ENCODE measurements at regions not wholly inside any gene's neighbourhood (a gene's known extent, or its start where the extent isn't known, plus 50 kb on each side); places are given as distances from the start of the nearest gene placed in this dataset.

GRCh38 chr5:159471904-159472303, 141.6 kb upstream of the IL12B start:
- TF ChIP-seq TAF1 (IDR thresholded peaks at IDR 0.05; ENCODE audit: borderline replicate concordance, insufficient read depth, low read length) (no peak), POLR2AphosphoS5 (IDR thresholded peaks at IDR 0.05; ENCODE audit: low read depth, low read length) (no peak), REST (IDR thresholded peaks at IDR 0.05; ENCODE audit: insufficient read depth in 1 of 2, low read depth in 2 of 2, low read length in 2 of 2) (no peak), FOXP2 (optimal IDR thresholded peaks at IDR 0.05; ENCODE audit: borderline replicate concordance, extremely low read depth, extremely low read length, insufficient read depth) (no peak)

GRCh38 chr5:159475026-159475425, 144.7 kb upstream of the IL12B start:
- TF ChIP-seq REST (IDR thresholded peaks at IDR 0.05; ENCODE audit: insufficient read depth in 1 of 2, low read depth in 2 of 2, low read length in 2 of 2) (no peak), TAF1 (IDR thresholded peaks at IDR 0.05; ENCODE audit: borderline replicate concordance, insufficient read depth, low read length) (no peak), FOXP2 (optimal IDR thresholded peaks at IDR 0.05; ENCODE audit: borderline replicate concordance, extremely low read depth, extremely low read length, insufficient read depth) (no peak), POLR2AphosphoS5 (IDR thresholded peaks at IDR 0.05; ENCODE audit: low read depth, low read length) (no peak), SIN3A (IDR thresholded peaks at IDR 0.05; ENCODE audit: borderline replicate concordance, insufficient read depth, low read length) (no peak)

GRCh38 chr5:159478950-159479349, 148.7 kb upstream of the IL12B start:
- no peak for TF ChIP-seq SIN3A (IDR thresholded peaks at IDR 0.05; ENCODE audit: borderline replicate concordance, insufficient read depth, low read length)
- TF ChIP-seq POLR2AphosphoS5 (IDR thresholded peaks at IDR 0.05; ENCODE audit: low read depth, low read length): no peak
- no peak for TF ChIP-seq REST (IDR thresholded peaks at IDR 0.05; ENCODE audit: insufficient read depth in 1 of 2, low read depth in 2 of 2, low read length in 2 of 2)
- TF ChIP-seq FOXP2 (optimal IDR thresholded peaks at IDR 0.05; ENCODE audit: borderline replicate concordance, extremely low read depth, extremely low read length, insufficient read depth): no peak
- TF ChIP-seq TAF1 (IDR thresholded peaks at IDR 0.05; ENCODE audit: borderline replicate concordance, insufficient read depth, low read length): no peak

- TF ChIP-seq POLR2AphosphoS5 (IDR thresholded peaks at IDR 0.05; ENCODE audit: low read depth, low read length) (no peak), REST (IDR thresholded peaks at IDR 0.05; ENCODE audit: insufficient read depth in 1 of 2, low read depth in 2 of 2, low read length in 2 of 2) (no peak), SIN3A (IDR thresholded peaks at IDR 0.05; ENCODE audit: borderline replicate concordance, insufficient read depth, low read length) (no peak), FOXP2 (optimal IDR thresholded peaks at IDR 0.05; ENCODE audit: borderline replicate concordance, extremely low read depth, extremely low read length, insufficient read depth) (no peak), TAF1 (IDR thresholded peaks at IDR 0.05; ENCODE audit: borderline replicate concordance, insufficient read depth, low read length) (no peak)
Observed at GRCh38 chr5:159480849-159481248, 150.6 kb upstream of the IL12B start.

GRCh38 chr5:159481751-159482150, 151.5 kb upstream of the IL12B start:
- TF ChIP-seq TAF1 (IDR thresholded peaks at IDR 0.05; ENCODE audit: borderline replicate concordance, insufficient read depth, low read length): no peak
- no peak for TF ChIP-seq POLR2AphosphoS5 (IDR thresholded peaks at IDR 0.05; ENCODE audit: low read depth, low read length)
- no peak for TF ChIP-seq REST (IDR thresholded peaks at IDR 0.05; ENCODE audit: insufficient read depth in 1 of 2, low read depth in 2 of 2, low read length in 2 of 2)
- TF ChIP-seq FOXP2 (optimal IDR thresholded peaks at IDR 0.05; ENCODE audit: borderline replicate concordance, extremely low read depth, extremely low read length, insufficient read depth): no peak
- TF ChIP-seq SIN3A (IDR thresholded peaks at IDR 0.05; ENCODE audit: borderline replicate concordance, insufficient read depth, low read length): no peak
